Stomach (tissue), 4 donors: ENCODE measurements at regions not wholly inside any gene's neighbourhood (a gene's known extent, or its start where the extent isn't known, plus 50 kb on each side); places are given as distances from the start of the nearest gene placed in this dataset.

Source experiments
- CTCF ChIP-seq, 7 experiments: fragments of 450-650 bp in 4 of 7; fragments of 200-600 bp in 3 of 7; sonication (generic) in 3 of 7; IDR thresholded peaks; one replicate each; pipeline ENCODE4 v1.5.1; 2016 to 2019; ENCODE audit warnings: antibody characterized with exemption in 7 of 7, control low read depth in 2 of 7, mild to moderate bottlenecking in 1 of 7
- EP300 ChIP-seq: sonication (generic); formaldehyde crosslinking; IDR thresholded peaks from one replicate; pipeline ENCODE4 v1.6.1; 2017; ENCODE audit warnings: antibody characterized with exemption
- POLR2A ChIP-seq, 4 donors: fragments of 450-650 bp; IDR thresholded peaks; one replicate each; pipeline ENCODE4 v1.6.1; 2016; ENCODE audit warnings: antibody characterized with exemption in 4 of 4, control low read depth in 2 of 4, mild to moderate bottlenecking in 1 of 4, moderate library complexity in 1 of 4
- POLR2AphosphoS5 ChIP-seq, 3 donors: sonication (generic); formaldehyde crosslinking; IDR thresholded peaks; one replicate each; pipeline ENCODE4 v1.6.1; 2016; ENCODE audit warnings: antibody characterized with exemption in 3 of 3

GRCh38 chrX:22746081-22746480 is 253.7 kb upstream of the DDX53 start:
- TF ChIP-seq CTCF (IDR thresholded peaks at IDR 0.05) (no peak), POLR2A (IDR thresholded peaks at IDR 0.05) (no peak), POLR2AphosphoS5 (IDR thresholded peaks at IDR 0.05) (no peak), EP300 (no peak)
